Left renal cortex interstitium (tissue), 4 donors: ENCODE measurements at regions not wholly inside any gene's neighbourhood (a gene's known extent, or its start where the extent isn't known, plus 50 kb on each side); places are given as distances from the start of the nearest gene placed in this dataset.
"Not testable (repeated sequence)": the region's sequence is repeated elsewhere in the genome, so short reads cannot be mapped to it uniquely, and the experiment has no call there.

Experiments used
- DNase-seq, 4 donors: peaks; one replicate each; pipeline ENCODE4 v3.0.0-alpha.2; 2013; ENCODE audit warnings: low read depth in 4 of 4, low spot score in 2 of 4, missing footprints in 1 of 4

DNA sequence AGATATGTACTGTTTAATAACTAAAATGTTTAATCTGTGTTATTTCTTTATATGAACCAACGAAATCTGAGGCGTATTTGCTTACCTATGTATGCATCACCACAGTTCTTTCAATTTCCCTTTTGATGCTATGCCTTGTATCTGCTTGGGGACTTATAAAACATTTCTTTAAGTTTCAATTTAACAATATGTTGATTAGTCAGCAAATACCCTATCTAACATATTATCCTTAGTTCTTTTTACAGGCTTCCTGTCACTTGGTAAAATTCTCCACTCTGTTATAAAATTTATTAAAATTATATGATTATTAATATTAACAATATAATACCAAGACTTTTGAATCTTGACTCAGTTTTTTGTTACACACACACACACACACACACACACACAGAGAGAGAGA is 174.3 kb downstream of the CPS1 start:
- no peak for DNase-seq

DNA sequence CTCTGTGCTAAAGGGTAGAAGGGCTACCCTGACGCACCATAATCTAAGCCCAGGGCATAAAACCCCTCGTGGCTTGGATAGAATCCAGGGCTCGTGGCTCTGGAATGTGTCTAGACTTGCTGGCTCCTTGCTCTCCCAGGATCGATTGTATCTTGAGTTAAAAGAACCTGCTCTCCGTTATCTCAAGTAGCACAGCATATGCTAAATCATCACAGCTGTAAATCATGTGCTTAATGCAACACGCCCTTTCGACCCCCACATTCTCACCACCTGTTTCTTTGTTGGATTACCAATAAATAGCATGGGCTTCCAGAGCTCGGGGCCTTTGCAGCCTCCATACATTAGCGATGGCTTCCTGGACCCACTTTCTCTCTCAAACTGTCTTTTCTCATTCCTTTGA is 190.4 kb downstream of the CPS1 start:
- DNase-seq: not testable (repeated sequence)

DNA sequence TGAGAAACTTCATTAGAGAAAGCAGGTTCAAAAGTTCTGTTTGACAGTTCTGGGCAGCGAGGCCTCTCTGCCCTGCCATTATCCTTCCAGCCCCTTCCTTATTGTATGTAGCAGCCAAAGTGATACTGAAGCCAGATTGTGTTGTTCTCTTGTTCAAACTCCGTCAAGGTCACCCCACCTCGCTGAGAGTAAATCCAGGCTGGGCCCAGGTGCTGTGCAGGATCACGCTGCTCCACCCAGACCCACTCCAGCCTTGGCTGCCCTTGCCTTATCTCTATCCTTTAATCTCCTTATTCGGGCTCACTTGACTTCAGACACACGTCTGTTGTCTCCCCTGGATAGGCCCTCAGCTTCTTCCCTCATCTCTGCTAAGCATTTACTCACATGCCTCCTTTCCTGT is 196.1 kb downstream of the CPS1 start:
- no peak for DNase-seq

DNA sequence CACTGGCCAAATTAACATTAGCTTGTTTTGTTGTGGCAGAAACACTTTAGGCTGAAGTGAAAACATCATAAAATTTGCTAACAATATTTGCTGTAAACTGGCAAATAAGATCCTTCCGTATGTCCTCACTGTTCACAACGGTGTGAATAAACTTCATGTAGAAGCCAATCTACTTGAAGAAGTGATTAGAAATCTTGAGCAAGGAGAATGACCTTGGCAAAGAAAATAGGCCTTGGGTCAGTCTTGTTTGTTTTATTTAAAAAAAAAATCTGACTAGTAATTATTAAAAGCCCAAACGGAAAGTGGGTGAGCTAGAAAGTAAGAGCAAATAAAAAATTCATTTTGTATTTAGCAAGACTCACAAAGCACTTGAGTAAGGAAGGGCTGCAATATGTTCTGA is 197.0 kb downstream of the CPS1 start:
- no peak for DNase-seq

DNA sequence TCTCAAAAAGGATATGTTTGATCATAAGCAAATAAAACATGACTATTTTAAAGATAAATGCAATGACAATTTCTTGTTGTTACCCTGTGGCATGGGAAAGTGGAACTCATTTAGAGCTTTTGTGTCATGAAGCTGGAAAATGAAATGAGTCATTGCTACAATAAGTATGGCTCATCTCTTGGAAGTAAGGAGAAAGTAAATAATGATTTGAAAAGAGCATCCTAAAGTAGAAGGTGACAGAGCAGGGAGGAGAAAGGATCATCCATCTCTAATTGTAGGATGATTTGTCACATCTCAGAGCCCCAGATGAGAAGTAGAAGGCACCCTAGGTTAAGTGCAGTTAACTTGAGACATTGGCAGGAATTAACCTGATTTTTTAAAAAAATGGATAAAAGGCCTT is 200.5 kb downstream of the CPS1 start:
- no peak for DNase-seq

DNA sequence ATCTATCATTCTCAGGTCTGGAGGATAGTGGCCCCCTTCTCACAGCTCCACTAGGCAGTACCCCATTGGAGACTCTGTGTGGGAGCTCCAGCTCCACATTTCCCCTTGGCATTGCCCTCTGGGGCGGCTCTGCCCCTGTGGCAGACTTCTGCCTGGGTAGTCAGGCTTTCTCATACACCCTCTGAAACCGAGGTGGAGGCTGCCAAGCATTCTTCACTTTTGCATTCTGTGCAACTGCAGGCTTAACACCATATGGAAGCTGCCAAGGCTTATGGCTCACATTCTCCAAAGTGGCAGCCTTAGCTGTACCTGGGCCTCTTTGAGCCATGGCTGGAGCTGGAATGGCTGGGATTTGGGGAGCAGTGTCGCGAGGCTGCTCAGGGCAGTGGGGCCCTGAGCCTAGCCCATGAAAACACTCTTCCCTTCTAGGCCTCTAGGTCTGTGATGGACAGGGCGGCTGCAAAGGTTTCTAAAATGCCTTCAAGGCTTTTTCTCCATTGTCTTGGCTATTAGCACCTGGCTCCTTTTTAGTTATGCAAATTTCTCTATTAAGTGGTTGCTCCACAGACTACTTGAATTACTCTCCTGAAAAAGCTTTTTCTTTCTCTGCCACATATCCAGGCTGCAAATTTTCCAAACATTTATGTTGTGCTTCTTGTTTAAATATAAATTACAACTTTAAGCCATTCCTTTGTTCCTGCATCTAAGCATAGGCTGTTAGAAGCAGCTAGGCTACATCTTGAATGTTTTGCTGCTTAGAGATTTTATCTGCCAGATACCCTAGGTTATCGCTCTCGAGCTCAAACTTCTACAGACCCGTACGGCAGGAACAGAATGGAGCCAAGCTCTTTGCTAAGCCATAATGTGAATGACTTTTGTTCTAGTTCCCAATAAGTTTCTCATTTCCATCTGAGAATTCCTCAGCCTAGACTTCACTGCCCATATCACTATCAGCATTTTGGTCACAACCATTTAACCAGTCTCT is 206.5 kb downstream of the CPS1 start:
- DNase-seq: no peak

DNA sequence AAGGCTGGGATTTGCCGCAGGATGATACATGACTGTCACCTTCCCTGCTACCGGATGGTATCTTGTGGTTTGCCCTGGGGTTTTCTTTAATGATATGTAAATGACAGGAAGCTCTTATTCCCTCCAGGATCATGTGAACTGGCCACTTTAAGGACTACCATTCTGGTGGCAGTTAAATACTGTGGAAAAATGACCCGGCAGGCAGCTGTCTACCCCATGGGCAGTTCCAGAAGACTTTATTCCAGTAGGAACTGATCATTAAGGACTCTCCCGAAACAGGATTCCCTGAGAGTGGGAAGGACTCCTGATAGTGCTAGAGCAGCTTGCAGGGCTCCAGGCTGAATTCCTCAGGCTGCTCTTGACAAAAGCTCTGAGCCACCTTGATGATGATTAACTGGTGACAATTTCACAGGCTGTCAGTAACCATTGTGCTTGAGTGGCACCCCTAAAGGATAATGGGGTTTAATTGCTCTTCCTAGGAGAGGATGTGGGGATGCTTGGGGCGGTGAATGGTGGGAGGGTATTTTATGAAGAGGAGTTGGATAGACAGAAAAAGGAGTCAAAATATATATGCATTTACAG is 212.0 kb downstream of the CPS1 start:
- no peak for DNase-seq

DNA sequence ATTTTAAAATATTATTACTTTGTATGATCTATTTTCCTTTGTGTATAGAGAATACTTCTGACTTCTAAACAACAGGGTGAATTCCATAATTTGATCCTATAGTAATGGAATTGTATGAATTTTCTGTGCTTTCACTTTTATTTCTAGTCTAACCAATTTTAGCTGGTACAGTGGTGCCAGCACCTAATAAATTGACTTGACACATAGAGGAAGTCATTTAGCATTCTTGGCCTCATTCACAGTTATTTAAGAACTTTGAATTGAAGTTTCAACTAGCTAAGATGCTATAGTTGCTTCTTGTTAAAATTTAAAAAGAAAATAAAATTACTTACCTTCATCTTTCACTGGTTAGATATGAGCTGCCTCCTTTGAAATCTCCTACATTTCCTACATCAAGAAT is 220.4 kb downstream of the CPS1 start:
- DNase-seq: no peak

DNA sequence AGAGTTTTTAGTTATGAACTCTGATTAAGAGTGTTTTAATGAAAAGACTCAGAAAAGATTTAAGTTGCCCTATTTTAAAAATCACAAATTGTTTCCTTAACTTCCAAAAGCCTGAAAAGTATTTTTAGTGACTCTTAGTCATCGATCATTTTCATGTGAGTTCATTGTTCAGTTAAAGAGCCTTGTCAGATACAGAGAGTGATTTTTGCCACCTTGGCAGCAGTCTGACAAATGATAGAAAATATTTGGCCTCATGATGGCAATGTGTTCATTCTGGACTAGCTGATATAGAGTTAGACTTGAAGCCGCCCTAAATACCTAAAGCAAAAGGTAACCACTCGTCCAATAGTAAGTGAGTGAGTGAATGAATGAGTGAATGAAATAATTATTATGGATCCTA is 225.8 kb downstream of the CPS1 start:
- no peak for DNase-seq

DNA sequence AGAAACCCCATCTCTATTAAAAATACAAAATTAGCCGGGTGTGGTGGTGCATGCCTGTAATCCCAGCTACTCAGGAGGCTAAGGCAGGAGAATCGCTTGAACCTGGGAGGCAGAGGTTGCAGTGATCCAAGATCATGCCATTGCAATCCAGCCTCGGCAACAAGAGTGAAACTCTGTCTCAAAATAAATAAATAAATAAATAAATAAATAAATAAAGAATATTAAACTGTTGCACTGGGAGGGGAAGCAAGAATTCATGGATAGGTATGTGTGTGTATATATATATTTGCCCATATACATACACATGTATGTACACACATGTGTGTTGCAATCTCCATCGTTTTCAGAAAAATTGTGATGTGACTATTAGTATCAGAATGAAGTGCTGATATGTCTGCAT is 231.4 kb downstream of the CPS1 start:
- DNase-seq: not testable (repeated sequence)

DNA sequence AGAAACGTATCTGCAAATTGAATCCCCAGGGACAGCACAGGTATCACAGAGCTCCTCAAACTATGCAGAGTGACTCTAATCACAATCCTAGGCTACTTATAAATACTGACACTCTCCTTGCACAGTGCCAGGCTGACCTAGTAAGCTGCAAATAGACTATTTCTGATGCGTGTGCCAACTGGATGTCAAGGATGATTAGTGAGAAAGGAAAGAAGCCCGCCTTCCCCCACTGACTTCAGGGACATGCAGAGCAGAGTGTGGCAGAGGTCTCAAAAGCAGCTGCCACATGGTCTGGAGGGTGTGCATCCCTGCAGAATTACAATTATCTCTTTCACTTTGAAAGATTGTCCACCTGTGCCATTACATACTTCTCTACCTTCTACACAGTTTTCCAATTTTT is 235.6 kb downstream of the CPS1 start:
- DNase-seq: no peak

DNA sequence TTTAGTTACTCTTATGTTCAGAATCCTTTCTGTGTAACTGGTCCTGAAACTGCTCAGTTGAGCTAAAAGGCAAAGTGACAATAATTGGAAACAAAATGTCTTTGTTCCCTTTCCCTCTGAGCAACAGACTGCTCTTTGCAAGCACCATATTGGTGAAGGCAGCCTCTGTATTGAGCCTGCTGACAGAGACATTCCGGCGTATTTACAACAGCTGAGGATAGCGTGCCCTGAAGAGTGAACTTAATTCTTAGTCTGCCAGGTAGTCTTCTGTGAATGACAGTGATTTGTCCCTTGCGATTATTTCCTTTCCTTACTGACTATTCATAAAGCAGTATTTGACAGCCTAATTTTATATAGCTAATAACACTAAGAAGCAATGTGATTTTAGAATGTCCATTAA is 239.1 kb downstream of the CPS1 start:
- DNase-seq: no peak

DNA sequence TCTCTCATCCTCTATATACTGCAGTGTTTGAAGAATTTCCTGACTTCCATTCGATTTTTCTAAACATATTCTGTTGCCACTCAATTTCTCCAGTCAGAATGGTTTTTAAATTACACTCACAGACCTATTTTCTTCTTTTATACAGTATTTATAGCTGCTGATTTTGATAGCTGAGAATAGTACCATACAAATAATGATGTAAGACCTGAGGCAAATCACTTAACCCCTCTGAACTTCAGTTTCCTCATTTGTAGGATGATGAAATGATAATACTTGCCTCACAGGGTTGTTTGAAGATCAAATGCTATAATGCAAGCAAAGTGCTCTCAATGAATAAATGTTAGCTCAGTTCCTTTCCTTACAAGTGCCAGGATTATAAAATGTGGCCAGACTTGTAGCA is 241.8 kb downstream of the CPS1 start:
- DNase-seq: no peak

DNA sequence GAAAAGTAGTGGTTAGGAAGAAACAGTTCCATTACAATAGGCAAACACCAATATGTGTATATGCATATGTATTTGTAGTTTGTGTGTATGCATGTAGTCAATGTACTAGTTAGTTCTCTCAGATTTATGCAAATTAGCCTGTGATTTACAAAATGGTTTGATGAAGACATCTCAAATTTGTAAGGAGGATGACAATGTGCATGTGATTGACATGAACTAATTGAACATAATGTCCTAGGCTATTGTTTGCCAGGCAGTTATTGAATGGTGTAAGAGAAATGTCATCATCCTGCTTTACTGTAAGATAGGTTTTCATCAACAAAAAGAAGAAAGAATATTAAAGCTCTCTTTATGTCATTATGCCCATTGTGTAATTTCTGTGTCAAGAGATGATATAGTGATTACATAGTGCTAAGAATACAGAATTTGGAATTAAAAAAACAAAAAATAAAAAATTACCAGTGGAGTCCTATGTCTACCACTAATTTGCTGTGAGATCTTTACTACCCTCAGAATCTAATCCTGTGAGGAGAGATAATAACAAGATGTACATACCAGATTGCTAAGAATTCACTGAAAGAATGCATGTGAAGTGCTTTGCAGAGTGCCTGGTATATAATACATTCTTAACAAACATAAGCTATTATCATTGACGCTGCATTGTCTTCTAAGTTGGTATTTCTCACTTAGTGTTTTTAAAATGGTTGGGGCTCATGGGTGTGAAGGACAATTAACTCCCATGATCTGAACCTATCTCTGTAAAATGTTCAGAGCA is 258.0 kb downstream of the CPS1 start:
- no peak for DNase-seq

DNA sequence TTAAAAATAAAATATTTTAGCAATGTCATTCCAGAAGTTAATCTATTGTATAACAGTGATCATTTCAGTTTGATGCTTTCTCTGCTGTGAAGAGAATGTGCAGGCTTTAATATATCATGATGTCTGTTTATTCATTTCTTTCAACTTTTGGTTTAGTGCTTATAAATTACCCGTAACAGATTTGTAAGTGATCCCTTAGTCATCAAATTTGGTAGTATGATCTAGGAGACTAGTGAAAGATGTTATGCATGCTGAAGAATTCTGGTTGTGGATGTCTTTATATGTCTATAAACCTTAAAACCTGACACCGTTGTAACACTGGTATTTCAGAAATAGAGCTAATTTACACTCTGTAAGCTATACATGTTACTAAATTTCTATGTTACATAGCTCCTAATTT is 260.4 kb downstream of the CPS1 start:
- DNase-seq: no peak

DNA sequence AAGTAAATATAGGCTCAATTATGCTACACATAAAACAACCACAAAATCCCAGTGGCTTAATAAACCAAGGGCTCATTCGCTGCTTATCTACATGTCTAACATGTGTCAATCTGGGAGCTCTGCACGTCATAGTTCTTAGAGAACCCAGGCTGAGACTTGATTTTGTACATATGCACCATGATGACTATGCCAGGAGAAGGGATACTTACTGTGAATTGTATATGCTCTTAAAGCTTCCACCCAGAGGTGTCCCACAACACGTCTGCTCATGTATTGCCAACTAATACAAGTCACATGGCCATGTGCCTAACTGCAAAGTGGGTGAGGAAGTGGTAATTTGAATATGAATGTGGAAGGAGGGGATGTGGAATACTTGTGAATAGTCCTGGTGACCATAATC is 262.1 kb downstream of the CPS1 start:
- no peak for DNase-seq

DNA sequence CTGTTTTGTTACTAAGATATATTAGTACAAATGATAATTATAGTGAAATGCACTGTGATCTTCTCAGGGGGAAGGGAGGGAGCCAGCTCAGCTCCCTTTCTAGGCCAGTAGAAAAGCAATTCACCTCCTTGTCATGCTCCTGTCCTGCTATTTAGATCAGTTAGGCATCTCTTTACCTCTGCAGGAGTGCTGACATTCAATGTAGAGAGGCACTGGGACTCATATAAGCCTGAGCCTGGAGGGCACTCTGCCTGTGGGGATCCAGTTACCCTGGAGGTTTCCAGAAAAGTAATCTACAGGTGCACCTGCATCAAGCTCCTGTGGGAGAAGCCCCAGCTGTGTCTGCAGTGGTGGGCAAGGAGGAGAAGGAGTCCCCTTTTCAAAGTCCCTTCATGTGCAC is 277.0 kb downstream of the CPS1 start:
- DNase-seq: no peak

DNA sequence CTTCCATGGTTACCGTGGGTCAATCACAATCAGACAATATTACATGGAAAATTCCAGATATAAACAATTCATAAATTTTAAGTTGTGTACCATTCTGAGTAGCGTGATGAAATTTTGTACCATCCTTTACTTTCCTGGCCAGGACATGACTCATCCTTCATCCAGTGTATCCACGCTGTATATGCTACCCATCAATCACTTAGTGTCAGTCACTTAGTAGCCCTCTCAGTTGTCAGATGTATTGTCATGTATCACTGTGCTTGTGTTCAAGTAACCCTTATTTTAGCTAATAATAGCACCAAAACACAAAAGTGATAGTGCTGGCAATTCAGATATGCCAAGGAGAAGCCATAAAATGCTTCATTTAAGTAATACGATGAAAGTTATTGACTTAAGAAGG is 282.6 kb downstream of the CPS1 start:
- DNase-seq: no peak

DNA sequence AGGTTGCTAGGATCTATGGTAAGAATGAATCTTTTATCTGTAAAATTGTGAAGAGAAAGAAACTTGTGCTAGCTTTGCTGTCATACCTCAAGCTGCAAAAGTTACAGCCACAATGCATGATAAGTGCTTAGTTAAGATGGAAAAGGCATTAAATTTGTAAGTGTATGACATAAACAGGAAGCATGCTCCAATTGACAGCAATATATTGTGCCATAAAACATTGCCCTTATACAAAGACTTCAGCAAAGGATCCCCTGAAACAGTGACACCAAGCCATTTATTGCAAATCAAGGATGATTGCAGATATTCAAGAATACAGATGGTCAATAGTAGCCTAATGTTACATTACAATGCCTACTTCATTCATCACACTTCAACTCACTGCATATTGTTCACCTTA is 283.1 kb downstream of the CPS1 start:
- no peak for DNase-seq

DNA sequence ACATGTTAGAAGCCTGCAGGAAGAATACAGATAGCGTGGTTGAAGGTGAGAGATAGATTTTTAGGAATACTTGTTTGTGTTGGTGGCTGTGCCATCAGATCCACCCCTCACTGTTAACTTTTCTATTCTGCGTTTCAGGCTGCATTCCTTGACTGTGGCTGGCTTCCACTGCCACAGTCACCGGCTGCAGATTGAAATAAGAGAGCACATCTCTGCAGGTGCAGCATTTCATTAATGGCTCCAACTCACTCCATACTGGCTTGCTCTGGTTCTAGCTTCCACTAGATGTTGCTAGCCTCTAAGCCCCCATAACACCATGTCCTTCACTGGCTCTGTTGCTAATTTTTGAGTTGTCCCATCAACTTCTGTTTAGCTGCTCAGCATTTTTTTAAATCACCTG is 286.5 kb downstream of the CPS1 start:
- no peak for DNase-seq

DNA sequence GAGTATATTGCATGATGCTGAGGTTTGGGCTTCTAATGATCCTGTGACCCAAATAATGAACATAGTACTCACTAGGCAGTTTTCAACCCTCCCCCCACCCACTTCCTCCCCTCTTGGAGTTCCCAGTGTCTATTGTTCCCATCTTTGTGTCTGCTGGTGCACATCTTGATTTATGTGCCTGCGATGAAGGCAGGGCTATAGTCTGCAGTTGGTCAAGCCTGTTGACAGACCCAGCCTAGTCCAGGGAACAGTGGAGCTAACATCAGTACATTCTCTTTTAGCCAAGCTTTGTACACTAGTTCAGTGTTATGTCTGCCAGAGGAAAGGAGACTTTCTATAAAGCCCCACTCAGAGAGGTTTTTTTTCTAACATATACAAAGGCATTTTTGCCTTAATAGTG is 287.6 kb downstream of the CPS1 start:
- no peak for DNase-seq

DNA sequence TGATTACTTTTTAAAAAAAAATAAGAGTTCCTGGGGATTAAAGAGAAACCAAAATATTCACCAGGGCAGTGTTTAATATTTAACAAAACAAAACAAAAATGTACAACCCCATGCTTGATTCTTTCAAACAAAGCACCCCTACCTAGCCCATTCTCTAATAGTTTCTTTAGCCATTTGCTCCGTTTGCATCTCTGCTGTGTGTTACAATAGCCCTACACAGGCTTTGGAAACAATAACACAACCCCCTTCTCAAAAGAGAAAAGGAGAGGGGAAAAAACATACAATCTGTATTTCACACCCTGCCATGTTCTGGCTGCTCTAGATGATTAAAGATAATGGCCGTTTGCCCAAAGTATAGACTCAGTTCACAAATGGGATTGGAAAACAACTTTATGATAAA is 302.9 kb downstream of the CPS1 start:
- DNase-seq: no peak
